NCI-H2081 (cell line): ENCODE measurements at regions not wholly inside any gene's neighbourhood (a gene's known extent, or its start where the extent isn't known, plus 50 kb on each side); places are given as distances from the start of the nearest gene placed in this dataset.

Source experiments
- DNase-seq, 2 experiments: peaks; one replicate each; lab custom pipeline; 2025; lab: John Stamatoyannopoulos, UW

DNA sequence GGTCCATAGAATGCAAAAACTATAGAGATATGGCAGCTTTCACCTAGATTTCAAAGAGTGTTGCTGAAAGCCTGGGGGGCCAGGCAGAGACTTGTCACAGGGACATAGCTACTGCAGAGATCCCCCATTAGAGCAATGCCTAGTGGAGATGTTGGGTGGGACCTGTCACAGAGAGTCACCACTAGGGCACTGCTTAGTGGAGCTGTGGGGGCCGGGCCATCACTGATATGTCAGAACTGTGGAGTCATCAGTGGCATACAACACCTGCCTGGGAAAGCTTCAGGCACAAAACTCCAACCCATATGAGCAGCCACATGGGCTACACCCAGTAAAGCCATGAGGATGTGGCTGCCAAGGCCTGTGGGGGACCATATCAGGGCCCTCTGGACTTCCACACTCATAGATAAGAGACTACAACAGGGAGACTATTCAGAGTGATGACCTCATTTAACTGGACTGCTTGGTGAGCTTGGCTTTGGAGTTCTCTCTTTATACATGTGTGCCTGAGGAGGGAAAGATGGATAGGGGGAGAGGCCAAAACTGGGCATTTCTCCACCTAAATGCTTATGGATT is 176.3 kb downstream of the ZNF621 start:
- DNase-seq, result no peak

DNA sequence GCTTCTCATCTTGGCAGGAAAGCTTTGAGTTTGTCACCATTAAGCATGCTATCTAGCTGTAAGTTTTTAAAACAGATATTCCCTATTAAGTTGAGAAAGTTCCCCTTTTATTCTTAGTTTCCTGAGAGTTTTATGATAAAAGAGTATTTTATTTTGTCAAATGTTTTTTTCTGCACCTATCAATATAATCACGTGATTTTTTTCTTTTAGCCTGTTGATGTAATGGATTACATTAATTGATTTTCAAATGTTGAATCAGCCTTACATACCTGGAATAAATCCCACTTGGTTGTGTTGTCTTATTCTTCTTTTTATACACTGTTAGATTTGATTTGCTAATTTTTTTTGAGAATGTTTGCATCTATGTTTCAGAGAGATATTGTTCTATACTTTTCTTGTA is 179.5 kb downstream of the ZNF621 start:
- no peak for DNase-seq

DNA sequence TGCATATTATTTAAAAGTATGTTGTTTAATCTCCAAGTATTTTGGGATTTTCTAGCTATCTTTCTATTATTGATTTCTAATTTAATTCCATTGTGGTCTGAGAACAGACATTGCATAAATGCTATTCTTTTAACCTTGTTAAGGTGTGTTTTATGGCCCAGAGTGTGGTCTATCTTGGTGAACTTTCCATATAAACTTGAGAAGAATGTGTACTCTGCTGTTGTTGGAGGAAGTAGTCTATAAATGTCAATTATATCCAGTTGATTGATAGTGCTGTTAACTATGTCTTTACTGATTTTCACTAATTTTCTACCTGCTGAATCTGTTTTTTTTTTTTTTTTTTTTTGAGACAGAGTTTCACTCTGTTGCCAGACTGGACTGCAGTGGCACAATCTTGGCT is 180.9 kb downstream of the ZNF621 start:
- no peak for DNase-seq

DNA sequence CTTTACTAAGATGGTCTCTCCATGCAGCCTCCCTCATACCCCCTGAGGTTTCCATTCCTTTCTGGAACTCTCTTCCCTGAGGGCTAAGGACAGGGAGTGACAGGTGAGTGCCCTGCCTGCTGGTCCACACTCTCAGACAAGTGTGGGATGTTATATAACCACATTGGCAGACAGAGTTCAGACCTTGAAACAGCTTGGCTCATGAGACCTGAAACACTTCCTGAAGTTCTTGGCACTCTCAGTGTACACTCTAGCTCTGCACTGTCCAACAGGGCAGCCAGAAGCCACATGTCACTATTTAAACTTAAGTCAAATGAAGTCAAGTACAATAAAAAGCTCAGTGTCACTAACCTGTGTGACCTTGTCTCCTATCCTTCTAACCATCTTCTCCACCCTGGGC is 188.5 kb downstream of the ZNF621 start:
- DNase-seq, result no peak

DNA sequence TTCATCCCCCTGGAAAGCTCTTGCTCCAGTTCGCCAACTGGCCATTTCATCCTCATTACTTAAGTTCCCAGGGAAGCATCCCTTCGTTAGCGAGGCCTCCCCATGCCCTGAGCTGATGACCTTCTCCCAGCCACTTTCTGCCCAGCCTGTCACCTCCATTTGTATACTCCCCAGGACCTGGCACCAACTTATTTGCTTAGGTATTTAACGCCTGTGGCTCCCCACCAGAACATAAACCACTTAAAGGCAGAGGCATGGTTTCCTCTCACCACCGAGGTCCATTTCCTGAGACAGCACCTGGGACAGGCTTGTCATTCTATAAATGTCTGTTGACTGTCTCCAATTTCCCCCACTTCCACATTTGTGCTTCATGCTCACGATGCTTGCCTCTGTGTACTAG is 189.0 kb downstream of the ZNF621 start:
- no peak for DNase-seq

DNA sequence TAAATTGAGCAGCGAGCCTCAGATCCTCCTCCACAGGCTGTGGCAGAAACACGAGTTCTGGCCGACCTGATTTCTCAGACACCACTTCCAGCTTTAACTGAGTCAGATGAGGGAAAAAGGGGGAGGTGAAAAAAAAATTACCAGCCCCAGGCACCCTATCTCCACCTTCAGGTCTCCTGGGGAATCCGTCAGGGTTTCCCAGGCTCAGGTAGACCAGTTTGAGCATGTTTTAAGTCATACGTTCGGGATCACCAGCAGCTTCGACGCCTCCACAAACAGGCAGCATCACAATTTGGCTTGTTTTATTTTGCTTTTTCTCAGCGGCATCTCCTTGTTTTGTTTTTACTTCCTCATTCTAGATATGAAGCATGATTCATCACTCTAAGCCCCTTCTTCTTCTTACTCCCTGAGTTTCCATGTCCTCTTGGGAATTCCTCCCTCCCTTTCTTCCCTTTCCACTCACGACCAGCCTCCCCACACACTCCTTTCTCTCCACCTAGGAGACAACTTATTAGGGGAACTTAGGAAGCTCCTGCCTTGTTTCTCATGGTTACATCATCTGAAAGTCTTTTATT is 190.1 kb downstream of the ZNF621 start:
- no peak for DNase-seq

DNA sequence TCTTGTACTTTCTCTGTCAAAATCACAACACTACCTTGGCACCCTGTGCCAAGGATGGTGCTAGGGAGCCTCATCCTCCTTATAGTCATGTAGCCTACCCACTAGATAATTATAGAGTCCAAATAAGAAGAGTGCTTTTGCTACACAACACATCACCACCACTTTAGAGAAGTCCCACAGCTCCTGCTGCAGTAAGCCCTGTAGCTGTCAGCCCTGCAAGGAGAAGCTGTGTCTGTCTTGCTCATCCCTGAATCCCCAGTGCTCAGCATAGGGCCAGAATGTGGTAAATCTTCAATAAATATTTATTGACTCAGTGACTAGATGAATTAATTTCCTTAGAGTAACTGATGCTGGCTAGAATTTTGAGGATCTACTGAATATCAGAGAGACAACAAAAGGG is 190.8 kb downstream of the ZNF621 start:
- DNase-seq, result no peak

DNA sequence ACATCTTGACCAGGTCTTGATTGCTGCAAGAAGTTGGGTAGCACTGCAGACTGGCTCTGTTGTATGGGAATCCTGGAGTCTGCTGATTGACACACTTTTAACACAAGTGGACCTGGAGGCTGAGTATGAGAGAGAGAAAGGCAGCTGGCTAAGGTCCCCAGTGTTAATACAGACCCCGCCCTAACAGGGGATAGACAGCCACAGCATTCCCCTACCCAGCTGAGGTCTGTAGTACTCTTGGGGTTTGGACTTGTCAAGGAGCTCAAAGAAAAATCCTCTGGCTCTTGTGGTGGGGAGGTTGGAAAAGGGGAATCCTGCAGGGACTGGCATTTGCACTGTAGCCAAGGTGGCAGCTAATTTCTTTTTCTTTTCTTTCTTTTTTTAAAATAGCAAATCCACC is 192.7 kb downstream of the ZNF621 start:
- DNase-seq, result no peak

DNA sequence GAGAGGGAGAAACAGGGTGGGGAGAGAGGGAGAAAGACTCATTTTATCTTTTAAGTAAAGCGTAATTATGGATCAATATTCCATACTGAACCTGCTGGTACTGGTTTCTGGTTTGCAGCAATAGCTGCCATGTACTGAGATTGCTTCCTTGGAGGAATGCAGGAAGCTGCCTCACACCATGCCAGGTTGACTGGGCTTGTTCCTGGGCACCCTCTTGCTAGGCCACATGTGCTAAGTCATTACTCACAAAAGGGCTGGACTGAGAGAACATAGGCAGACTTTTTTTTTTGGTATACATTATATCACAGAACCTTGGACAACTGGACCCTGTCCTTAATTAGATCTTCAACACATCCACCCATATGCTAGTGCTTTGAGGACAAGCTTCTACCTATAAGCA is 193.4 kb downstream of the ZNF621 start:
- no peak for DNase-seq

DNA sequence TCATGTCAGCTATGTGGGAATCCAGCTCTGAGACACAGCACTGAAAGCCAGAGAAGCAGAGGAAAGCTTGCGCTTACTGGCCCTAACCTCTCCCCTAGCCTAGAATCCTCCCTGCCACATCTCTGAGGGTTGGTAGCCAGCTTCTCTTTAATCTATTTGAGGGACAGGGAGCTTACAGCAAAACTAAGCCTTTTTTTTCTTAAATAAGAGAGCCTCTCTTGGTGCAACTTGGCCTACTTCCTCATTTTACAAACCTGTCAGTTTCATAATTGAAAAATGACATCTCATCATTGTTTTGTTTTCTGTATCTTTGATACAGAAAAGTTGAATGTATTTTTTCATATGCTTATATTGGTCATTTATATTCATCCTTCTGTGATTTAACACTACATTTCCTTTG is 193.9 kb downstream of the ZNF621 start:
- DNase-seq, result no peak

DNA sequence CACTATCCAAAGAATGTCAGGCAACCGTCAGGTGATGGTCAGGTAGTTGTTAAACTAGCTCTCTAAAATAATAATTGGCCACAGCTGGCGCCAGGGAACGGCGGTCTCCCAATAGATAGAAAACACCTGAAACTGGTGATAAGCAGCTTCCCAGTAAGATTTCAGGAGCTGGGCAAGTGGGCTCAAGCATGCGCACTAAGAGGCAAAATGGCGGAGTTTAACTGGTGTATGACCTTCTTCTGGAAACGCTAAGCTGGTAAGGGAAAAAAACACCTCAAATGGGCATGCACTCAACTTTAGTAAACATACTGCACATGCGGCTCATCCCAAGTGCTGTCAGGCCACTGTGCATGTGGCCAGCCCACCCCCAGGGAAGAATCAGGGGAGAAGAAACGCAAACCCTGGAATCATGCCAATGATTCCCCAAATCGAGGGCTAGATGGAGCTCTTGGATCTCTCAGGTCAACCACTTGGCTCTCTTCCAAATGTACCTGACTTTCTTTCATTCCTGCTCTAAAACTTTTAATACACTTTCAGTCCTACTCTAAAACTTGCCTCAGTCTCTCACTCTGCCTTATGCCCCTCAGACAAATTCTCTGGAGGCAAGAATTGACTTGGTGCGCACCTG is 195.0 kb downstream of the ZNF621 start:
- peak; percentile 0 to 9 for DNase-seq

DNA sequence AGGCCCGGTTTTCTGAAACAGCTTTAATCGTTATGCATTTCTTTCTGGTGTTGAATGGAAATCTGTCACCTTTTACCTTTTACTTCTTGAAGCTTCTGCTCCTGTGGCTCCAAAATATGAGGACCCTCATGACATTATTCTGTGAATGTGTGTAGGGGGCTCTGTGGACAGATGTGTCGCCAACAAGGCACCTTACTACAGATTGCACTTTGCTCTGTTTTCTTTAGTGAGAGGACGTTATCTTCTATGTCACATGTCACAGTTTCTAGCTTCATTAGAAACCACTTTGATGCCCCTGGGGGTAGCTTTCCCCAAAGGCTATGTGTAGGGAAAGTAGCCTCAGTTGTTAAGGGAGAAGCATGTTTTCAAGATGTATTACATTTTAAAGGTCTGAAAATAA is 195.6 kb downstream of the ZNF621 start:
- DNase-seq, result no peak

DNA sequence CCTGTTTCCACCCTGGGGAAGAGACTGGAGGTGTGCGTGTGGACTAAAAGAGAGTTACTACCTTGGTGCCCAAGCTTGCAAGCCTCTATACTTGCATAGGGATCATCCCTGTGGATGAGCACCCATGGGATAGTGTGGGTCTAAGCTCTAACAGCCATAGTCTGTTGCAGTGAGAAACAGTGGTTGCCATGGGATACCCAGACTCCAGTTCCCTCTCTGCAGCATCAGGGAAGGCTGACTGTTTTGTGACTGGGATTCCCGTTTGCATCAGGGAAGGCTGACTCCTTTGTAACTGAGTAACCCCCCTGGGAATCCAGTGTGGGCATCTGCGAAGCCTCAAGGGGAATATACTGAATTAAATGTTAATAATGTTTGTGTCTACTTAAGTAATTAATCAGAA is 196.1 kb downstream of the ZNF621 start:
- DNase-seq, result no peak

DNA sequence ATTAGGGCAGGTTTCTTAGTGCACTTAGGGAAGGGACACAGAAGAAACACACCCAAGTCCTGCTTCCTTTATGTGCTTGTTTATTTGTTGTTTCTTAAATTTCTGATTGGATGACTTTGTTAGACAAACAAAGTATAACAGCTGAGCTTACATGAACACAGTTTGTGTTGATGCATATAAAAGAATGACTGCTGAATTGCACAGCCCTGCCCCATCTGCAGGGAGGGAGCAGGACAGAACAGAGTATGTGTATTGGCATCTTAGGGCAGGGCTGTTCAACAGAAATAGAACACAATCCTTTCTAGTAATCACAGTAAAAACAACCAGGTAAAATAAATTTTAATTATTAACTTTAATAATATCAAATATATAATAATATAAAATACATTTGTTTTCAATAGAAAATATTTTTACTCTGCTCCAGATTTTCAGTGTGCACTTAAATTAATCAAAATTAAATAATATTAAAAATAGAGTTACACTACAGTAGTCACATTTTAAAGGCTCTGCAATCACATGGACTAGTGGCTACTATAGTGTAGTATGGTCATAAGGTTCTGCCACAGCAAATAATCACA is 198.4 kb downstream of the ZNF621 start:
- no peak for DNase-seq

DNA sequence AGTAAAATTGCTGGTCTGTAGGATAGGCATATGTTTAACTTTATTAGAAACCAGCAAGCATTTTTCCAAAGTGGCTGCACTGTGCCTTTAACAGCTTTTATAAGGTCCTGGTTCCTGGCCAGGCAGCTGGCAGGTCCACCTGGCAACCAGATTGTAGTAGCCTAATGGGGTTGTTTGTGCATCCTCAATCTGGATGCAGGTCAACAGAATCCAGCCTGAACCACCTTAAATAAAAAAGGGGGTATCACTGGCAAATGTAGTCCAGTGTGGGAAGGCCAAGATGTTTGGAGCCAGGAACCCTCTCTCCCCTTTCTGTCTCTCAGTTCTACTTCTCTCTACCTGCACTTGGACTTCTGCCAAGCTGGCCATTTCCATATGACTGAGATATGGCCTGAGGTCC is 200.3 kb downstream of the ZNF621 start:
- DNase-seq, result peak; percentile 43 to 79

DNA sequence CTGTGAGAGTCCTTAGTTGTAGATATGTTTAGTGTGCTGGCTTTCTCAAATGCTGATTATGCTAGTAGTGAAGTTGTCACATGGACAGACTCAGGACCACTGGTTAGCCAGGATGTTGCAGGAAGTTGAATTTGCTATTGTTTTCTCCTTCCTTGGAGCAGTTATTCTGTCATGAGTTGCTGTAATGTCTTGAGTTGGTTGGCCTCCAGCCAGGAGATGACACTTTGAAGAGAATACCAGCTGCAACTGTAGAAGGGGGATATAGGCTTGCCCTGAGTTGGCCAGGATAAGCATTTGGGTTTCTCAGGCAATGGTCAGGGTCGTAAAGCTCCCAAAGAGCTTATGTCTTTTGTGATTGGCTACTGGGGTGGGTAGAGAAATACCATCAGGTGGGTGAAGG is 206.7 kb downstream of the ZNF621 start:
- no peak for DNase-seq

DNA sequence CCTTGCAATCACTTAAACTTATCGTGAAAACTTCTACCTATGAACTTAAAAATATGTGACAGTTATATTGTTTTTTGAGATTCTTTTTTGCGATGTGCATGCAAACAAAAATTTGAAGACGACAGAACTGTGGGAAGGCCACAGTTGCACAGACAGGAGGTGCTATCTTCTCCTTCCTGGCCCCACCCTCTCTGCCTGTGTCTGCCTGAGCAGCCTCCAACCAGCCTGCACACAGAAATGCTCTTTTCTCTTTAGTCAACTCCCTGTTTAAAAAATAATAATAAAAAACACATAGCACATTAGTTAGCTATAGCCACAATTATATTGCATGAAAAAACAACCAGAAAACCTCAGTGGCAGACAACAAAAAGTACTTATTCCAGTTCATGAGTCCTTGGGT is 212.2 kb downstream of the ZNF621 start:
- DNase-seq, result no peak

DNA sequence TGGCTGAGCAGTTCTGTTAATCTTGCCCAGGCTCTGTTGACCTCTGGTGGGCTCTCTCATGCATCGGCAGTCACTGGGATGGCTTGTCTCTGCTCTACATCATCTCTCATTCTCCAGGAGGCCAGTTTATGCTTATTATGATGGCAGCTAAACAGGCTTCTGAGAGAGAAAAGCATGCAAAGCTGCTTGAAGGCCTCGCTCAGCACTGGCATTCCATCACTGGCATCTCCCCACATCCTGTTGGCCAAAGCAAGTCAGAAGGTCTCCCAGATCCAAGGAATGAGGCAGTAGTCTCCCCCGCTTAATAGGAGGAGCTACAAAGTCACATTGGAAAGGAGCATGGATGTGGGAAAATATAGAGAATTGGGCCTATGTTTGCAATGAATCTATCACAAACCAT is 212.6 kb downstream of the ZNF621 start:
- DNase-seq, result no peak

DNA sequence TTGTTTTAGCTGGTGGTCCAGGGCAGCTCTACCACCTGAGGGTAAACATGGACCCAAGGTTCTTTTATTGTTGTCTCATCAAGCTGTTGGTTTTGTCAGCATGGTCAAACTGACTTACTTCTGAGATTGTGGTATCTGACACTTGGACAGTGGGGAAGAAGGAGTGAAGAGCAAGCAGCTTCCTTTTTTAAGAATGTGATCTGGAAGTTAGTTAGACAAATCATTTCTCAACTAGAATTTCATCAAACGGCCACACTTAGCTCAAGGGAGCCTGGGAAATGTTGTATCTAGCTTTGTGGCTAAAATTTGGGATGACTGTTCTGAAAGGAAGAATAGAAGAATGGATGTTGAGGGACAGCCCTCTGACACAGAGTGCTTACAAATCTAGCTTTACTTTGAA is 215.2 kb downstream of the ZNF621 start:
- DNase-seq, result no peak

DNA sequence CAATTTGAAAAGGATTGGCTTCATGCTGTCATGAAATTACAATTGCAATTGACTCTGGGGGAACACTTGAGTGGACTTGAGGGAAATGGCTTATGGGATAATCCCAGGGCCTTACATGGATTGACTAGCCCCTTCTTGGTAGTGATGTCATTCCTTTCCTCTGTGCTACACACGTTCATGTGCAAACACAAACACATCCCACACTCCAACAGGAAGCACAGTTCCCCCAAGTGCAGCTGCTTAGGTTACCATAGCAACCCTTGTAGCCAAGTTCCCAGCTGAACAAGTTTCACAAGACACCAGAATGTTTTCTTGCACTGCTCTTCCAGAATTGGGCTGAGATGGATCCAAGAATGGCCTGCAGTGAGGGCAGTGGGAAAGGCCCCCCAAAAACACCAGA is 217.0 kb downstream of the ZNF621 start:
- no peak for DNase-seq

DNA sequence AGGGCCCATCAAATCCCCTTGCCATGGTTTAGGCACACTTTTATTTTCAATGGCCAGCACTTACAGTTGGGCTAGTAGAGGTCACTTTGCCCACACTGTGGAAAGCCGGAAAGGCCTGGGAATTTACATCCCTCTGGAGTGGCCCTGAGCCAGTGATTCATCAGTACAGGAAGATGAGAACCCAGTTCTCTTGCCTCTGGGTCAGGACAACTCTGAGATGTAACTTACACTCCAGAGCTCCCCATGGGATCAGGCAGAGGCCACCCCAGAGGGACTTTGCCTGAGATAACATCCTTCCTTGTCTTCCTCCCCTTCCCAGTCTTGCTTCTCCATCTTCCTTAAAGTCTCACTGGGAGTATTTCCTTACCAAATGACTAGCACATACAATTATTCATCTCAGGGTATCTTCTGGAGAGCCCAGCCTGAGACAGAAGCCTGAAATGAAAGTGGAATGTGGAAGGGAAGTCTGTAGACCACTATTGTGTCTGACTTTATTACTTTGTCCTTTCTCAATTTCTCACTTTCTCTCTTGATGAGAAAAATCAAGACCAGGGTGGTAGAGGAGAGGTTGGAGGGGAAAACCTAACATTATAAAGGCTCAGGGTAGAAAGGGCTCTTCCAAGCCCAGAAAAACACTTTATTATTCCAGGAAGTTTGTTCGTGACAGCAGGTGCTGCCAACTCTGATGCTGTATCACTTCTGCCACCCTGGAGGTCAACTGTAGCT is 220.8 kb downstream of the ZNF621 start:
- DNase-seq, result no peak

DNA sequence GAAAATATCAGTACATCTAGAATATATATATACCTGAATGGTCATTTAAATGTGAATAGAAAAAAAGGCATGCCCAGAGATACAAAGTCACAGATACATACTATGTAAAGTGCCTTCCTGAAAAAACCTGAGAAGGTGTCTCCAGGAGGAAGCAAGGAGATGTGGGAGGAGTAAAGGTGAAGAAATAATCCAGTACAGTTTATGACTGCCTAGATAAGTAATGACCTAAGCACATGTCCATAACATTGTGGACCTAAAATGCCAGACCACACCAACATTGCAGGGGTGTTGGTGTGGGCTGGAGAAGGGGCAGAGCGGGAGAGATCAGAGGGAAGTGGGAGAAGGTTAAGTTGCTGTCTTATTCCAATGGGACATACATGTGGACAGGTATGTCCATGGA is 226.9 kb downstream of the ZNF621 start:
- no peak for DNase-seq

DNA sequence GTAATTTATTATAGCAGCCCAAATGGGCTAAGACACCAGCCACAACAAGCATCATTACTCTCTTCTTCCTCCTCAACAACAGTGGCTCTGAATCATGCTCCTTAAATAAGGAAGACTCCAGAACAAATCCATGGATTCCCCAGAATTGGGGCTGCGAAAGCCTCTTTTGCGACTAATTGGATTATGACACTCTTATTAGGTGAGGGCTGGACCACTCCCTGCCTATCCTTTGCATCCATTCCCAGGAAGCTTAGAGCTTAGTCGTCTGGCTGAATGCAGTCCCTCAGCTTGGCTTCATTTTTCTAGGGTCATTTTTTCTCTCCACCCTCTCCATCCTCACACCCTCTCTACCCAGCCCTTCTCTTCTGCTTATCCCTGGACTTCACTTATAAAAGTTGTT is 227.7 kb downstream of the ZNF621 start:
- no peak for DNase-seq
